Activated CD8-positive, alpha-beta T cell treated with anti-CD3 and anti-CD28 coated beads for 36 hours (primary cell): ENCODE measurements at regions not wholly inside any gene's neighbourhood (a gene's known extent, or its start where the extent isn't known, plus 50 kb on each side); places are given as distances from the start of the nearest gene placed in this dataset.

ENCODE experiments used
- ATAC-seq: fragments of 200-7000 bp; cut with Tn5 transposase; one replicate; pipeline ENCODE4 v1.10.0; 2021; ENCODE audit warnings: mild to moderate bottlenecking, moderate library complexity
- CTCF ChIA-PET: fragments of 350-600 bp; sonication (Branson Sonifier 250); formaldehyde crosslinking; loops from one replicate; lab custom pipeline; 2021; ENCODE audit warnings: antibody characterized with exemption; lab: Charles Lee
- POLR2A ChIA-PET: fragments of 350-600 bp; sonication (Branson Sonifier 250); formaldehyde crosslinking; loops from one replicate; lab custom pipeline; 2021; ENCODE audit warnings: antibody characterized with exemption; lab: Charles Lee
- DNase-seq: peaks from one replicate; pipeline ENCODE4 v3.0.0-alpha.2; 2020
- H3K27ac Mint-ChIP-seq: one replicate; pipeline ENCODE4 v1.8.0; 2021; ENCODE audit warnings: mild to moderate bottlenecking, mixed read lengths
- H3K27me3 Mint-ChIP-seq: one replicate; pipeline ENCODE4 v1.8.0; 2021; ENCODE audit warnings: mixed read lengths
- H3K36me3 Mint-ChIP-seq: one replicate; pipeline ENCODE4 v1.8.0; 2021; ENCODE audit warnings: low read depth, mixed read lengths
- H3K4me1 Mint-ChIP-seq: one replicate; pipeline ENCODE4 v1.8.0; 2021; ENCODE audit warnings: low read depth, mixed read lengths
- H3K4me3 Mint-ChIP-seq: one replicate; pipeline ENCODE4 v1.8.0; 2021; ENCODE audit warnings: mild to moderate bottlenecking, moderate library complexity, mixed read lengths
- H3K9me3 Mint-ChIP-seq: one replicate; pipeline ENCODE4 v1.8.0; 2021; ENCODE audit warnings: mixed read lengths
- CTCF ChIP-seq: fragments of 200-600 bp; IDR thresholded peaks from one replicate; pipeline ENCODE4 v1.8.0; 2022; ENCODE audit warnings: antibody characterized with exemption, mild to moderate bottlenecking
- intact Hi-C: fragments of 100-400 bp; cut with micrococcal nuclease; formaldehyde crosslinking; loops from one replicate; pipeline ENCODE4 v1.10.0; 2022

- Mint-ChIP-seq H3K27ac (no peak overlapping the region), H3K36me3 (no peaks in the 10 kb centered on the region), H3K9me3 (no peaks in the 10 kb centered on the region), H3K4me1 (no peaks in the 10 kb centered on the region), H3K4me3 (no peak overlapping the region), H3K27me3 (no peaks in the 10 kb centered on the region)
- POLR2A ChIA-PET, result no interaction called here
- DNase-seq (no peak), ATAC-seq (no peak)
- intact Hi-C loops, result no loop called here
- CTCF ChIA-PET, result no interaction called here
- TF ChIP-seq CTCF, result no peak
These were observed 185.6 kb upstream of the EPHA7 start for GRCh38 chr6:93604951-93605350.

- POLR2A ChIA-PET, result no interaction called here
- no peaks in the 10 kb centered on the region for H3K36me3 Mint-ChIP-seq
- intact Hi-C loops, result no loop called here
- H3K4me3 Mint-ChIP-seq, result no peak overlapping the region
- ATAC-seq, result no peak
- peaks cover 3% of the 10 kb centered on the region for H3K9me3 Mint-ChIP-seq
- no peak overlapping the region for H3K27ac Mint-ChIP-seq
- TF ChIP-seq CTCF, result no peak
- DNase-seq, result no peak
- CTCF ChIA-PET, result no interaction called here
- no peaks in the 10 kb centered on the region for H3K4me1 Mint-ChIP-seq
- H3K27me3 Mint-ChIP-seq, result no peaks in the 10 kb centered on the region
These were observed 173.1 kb upstream of the EPHA7 start for GRCh38 chr6:93592417-93592816.

GRCh38 chr6:93586306-93586705 lies 166.9 kb upstream of the EPHA7 start:
- Mint-ChIP-seq H3K27me3 (no peaks in the 10 kb centered on the region), H3K4me3 (no peak overlapping the region), H3K27ac (no peak overlapping the region), H3K9me3 (no peaks in the 10 kb centered on the region), H3K4me1 (no peaks in the 10 kb centered on the region), H3K36me3 (no peaks in the 10 kb centered on the region)
- ChIA-PET CTCF (no interaction called here), POLR2A (no interaction called here)
- TF ChIP-seq CTCF, result no peak
- ATAC-seq (no peak), DNase-seq (no peak)
- intact Hi-C loops, result no loop called here

- ChIA-PET CTCF (no interaction called here), POLR2A (no interaction called here)
- Mint-ChIP-seq H3K27ac (no peak overlapping the region), H3K4me1 (no peaks in the 10 kb centered on the region), H3K36me3 (no peaks in the 10 kb centered on the region), H3K27me3 (no peaks in the 10 kb centered on the region), H3K9me3 (no peaks in the 10 kb centered on the region), H3K4me3 (no peak overlapping the region)
- DNase-seq (no peak), ATAC-seq (no peak)
- TF ChIP-seq CTCF, result no peak
- intact Hi-C loops, result no loop called here
These were observed 164.9 kb upstream of the EPHA7 start for GRCh38 chr6:93584300-93584699.

GRCh38 chr6:93581371-93581770 lies 162.0 kb upstream of the EPHA7 start:
- Mint-ChIP-seq H3K4me3 (no peak overlapping the region), H3K4me1 (no peaks in the 10 kb centered on the region), H3K9me3 (no peaks in the 10 kb centered on the region), H3K36me3 (no peaks in the 10 kb centered on the region), H3K27ac (no peak overlapping the region), H3K27me3 (no peaks in the 10 kb centered on the region)
- no peak for TF ChIP-seq CTCF
- CTCF ChIA-PET, result no interaction called here
- DNase-seq (no peak), ATAC-seq (no peak)
- POLR2A ChIA-PET, result no interaction called here
- intact Hi-C loops, result no loop called here
